ENCODE measurements at regions not wholly inside any gene's neighbourhood (a gene's known extent, or its start where the extent isn't known, plus 50 kb on each side); places are given as distances from the start of the nearest gene placed in this dataset.

GRCh38 chrX:127129510-127129909 lies 310.0 kb downstream of the PRR32 start:
- ATAC-seq (no peak), DNase-seq (no peak)
- intact Hi-C loops (cut with DNase I): no loop called here
- Histone ChIP-seq H3K4me1 (no peaks in the 10 kb centered on the region), H3K36me3 (no peaks in the 10 kb centered on the region), H3K27ac (no peak overlapping the region), H3K9me3 (no peaks in the 10 kb centered on the region), H3K27me3 (no peaks in the 10 kb centered on the region), H3K4me3 (no peak overlapping the region)
- TF ChIP-seq POLR2A (IDR thresholded peaks at IDR 0.05) (no peak), CTCF (IDR thresholded peaks at IDR 0.05) (no peak)
- 75 to 91% (median 85%) methylated on average over 2 of the region's 2 CpGs for WGBS, 4 donors

- Histone ChIP-seq H3K27ac (no peak overlapping the region), H3K36me3 (no peaks in the 10 kb centered on the region), H3K4me3 (no peak overlapping the region), H3K9me3 (no peaks in the 10 kb centered on the region), H3K27me3 (no peaks in the 10 kb centered on the region), H3K4me1 (no peaks in the 10 kb centered on the region)
- no peak for DNase-seq
- no peak for ATAC-seq
- TF ChIP-seq CTCF (IDR thresholded peaks at IDR 0.05) (no peak), POLR2A (IDR thresholded peaks at IDR 0.05) (no peak)
- 24 to 53% (median 39%) methylated on average over 1 of the region's 1 CpG for WGBS, 4 donors
- intact Hi-C loops (cut with DNase I): no loop called here
Measured at GRCh38 chrX:127138218-127138617, 318.7 kb downstream of the PRR32 start.

DNA sequence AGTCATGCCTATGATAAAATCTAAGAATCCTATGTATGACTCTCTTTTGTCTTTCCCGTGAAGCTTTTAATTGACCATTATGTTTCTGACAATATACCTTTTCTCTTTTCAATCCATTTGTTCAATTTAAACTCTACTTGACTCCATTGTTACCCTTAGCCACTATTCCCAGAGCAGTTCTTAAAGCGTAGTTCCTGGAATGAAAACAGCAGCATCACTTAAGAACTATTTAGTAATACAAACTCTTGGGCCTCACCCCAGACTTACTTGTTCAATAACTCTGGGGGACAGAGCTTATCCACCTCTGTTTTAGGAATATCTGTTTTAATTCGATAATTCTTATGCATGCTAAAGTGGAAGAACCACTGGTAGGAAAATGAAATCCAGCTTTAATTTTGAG lies 358.4 kb downstream of the PRR32 start:
- ATAC-seq: no peak

DNA sequence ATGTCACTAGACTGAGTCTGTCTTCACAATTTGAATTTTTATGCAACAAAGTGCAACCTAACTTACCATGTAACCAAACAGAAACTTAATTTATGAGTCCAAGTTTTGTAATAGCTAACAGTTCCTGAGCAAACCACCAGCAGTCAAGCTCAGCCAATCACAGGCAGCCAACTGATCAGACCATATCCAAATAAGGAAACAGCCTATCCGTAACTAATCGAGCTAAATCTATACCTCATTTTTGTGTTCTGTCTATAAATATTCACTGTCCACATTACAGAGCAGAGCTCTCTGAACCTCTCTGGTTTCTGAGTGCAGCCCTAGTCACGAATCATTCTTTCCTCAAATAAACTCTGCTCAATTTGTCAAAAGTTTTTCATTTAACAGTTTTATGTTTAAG lies 367.6 kb downstream of the PRR32 start:
- Histone ChIP-seq H3K27ac (no peak overlapping the region), H3K36me3 (no peaks in the 10 kb centered on the region), H3K9me3 (no peaks in the 10 kb centered on the region), H3K4me1 (no peaks in the 10 kb centered on the region), H3K27me3 (no peaks in the 10 kb centered on the region), H3K4me3 (no peak overlapping the region)
- intact Hi-C loops (cut with DNase I): no loop called here
- ATAC-seq (no peak), DNase-seq (no peak)
- TF ChIP-seq CTCF (IDR thresholded peaks at IDR 0.05): no peak
- WGBS, 4 donors: 72 to 86% (median 79%) methylated on average over 3 of the region's 3 CpGs

More for the DNA sequence above, 358.4 kb downstream of the PRR32 start:
- intact Hi-C loops (cut with DNase I): no loop called here
- H3K4me3 ChIP-seq: no peak overlapping the region
- H3K27me3 ChIP-seq: no peaks in the 10 kb centered on the region
- H3K36me3 ChIP-seq: no peaks in the 10 kb centered on the region
- DNase-seq: no peak
- no peak overlapping the region for H3K27ac ChIP-seq
- no peaks in the 10 kb centered on the region for H3K4me1 ChIP-seq
- WGBS, 4 donors: 77 to 79% (median 77%) methylated on average over 3 of the region's 3 CpGs
- H3K9me3 ChIP-seq: no peaks in the 10 kb centered on the region
- no peak for TF ChIP-seq CTCF (IDR thresholded peaks at IDR 0.05)
- no peak for TF ChIP-seq POLR2A (IDR thresholded peaks at IDR 0.05)
